Peyer's patch (tissue), 4 donors: ENCODE measurements at regions not wholly inside any gene's neighbourhood (a gene's known extent, or its start where the extent isn't known, plus 50 kb on each side); places are given as distances from the start of the nearest gene placed in this dataset.

ENCODE experiments used
- DNase-seq, 3 donors: peaks; one replicate each; pipeline ENCODE4 v3.0.0-alpha.2; 2017 to 2019
- H3K27ac ChIP-seq, 4 donors: fragments of 200-600 bp; sonication (generic); one replicate each; pipeline ENCODE4 v1.5.1; 2016 to 2019
- H3K27me3 ChIP-seq, 2 donors: fragments of 200-600 bp; sonication (generic); one replicate each; pipeline ENCODE4 v1.5.1; 2019
- H3K36me3 ChIP-seq, 3 donors: fragments of 200-600 bp; sonication (generic); one replicate each; pipeline ENCODE4 v1.5.1; 2016 to 2019
- H3K4me1 ChIP-seq, 4 donors: fragments of 200-600 bp; sonication (generic); one replicate each; pipeline ENCODE4 v1.5.1; 2016 to 2019
- H3K4me3 ChIP-seq, 4 donors: fragments of 200-600 bp; sonication (generic); 1 replicate in 3 of 4; 2 replicates in 1 of 4; pipeline ENCODE4 v1.5.1; 2016 to 2019; ENCODE audit warnings: mild to moderate bottlenecking in 1 of 4
- H3K9me3 ChIP-seq, 4 donors: fragments of 200-600 bp; sonication (generic); one replicate each; pipeline ENCODE4 v1.5.1; 2016 to 2019; ENCODE audit warnings: mild to moderate bottlenecking in 1 of 4
- POLR2A ChIP-seq, 2 donors: fragments of 450-650 bp; IDR thresholded peaks; one replicate each; pipeline ENCODE4 v1.5.1; 2017; ENCODE audit warnings: antibody characterized with exemption in 2 of 2, mild to moderate bottlenecking in 2 of 2, moderate library complexity in 2 of 2
- TF ChIP-seq, protein P1 (sequence below), 6 experiments: fragments of 450-650 bp in 4 of 6; fragments of 200-600 bp in 2 of 6; sonication (generic) in 1 of 6; IDR thresholded peaks; one replicate each; pipeline ENCODE4 v1.5.1; 2017 to 2019; ENCODE audit warnings: antibody characterized with exemption in 6 of 6, mild to moderate bottlenecking in 3 of 6, moderate library complexity in 1 of 6

DNA sequence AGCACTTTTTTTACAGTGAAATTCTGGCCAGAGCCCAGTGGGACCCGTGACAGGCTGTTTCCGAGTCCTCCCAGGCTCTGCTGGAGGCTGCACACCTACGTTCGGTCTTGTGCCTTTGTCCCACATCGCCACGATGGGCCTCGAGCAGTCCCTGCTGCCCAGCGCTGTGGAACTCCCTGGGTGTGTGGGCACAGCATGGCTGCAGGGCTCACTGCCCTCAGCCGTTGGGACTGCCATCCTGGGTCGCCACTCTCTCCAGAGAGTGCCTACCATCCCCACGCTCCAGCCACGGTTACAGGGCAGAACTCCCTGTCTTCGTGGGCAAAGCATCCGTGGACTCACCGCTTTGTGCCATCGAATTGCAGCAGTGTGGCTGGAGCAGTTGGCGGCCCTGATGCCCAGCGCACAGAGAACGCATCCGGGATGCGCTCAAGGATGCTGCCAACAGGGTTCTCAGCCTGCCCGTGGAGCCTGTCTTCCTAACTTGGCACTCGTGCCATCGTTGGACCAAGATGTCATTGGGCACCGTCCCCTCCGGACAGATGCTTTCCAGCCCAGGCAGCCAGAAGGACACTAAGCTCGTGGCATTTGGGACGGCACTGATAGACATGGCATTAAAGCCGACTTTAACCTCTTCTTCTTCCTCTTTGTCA, 85.0 kb upstream of the ARHGEF7 start:
- TF ChIP-seq, protein P1, sequence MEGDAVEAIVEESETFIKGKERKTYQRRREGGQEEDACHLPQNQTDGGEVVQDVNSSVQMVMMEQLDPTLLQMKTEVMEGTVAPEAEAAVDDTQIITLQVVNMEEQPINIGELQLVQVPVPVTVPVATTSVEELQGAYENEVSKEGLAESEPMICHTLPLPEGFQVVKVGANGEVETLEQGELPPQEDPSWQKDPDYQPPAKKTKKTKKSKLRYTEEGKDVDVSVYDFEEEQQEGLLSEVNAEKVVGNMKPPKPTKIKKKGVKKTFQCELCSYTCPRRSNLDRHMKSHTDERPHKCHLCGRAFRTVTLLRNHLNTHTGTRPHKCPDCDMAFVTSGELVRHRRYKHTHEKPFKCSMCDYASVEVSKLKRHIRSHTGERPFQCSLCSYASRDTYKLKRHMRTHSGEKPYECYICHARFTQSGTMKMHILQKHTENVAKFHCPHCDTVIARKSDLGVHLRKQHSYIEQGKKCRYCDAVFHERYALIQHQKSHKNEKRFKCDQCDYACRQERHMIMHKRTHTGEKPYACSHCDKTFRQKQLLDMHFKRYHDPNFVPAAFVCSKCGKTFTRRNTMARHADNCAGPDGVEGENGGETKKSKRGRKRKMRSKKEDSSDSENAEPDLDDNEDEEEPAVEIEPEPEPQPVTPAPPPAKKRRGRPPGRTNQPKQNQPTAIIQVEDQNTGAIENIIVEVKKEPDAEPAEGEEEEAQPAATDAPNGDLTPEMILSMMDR (IDR thresholded peaks at IDR 0.05) = no peak
- H3K27me3 ChIP-seq = no peaks in the 10 kb centered on the region
- no peak overlapping the region for H3K27ac ChIP-seq
- no peaks in the 10 kb centered on the region for H3K4me1 ChIP-seq
- DNase-seq = no peak
- no peaks in the 10 kb centered on the region for H3K36me3 ChIP-seq
- no peak overlapping the region for H3K4me3 ChIP-seq
- H3K9me3 ChIP-seq = no peaks in the 10 kb centered on the region

DNA sequence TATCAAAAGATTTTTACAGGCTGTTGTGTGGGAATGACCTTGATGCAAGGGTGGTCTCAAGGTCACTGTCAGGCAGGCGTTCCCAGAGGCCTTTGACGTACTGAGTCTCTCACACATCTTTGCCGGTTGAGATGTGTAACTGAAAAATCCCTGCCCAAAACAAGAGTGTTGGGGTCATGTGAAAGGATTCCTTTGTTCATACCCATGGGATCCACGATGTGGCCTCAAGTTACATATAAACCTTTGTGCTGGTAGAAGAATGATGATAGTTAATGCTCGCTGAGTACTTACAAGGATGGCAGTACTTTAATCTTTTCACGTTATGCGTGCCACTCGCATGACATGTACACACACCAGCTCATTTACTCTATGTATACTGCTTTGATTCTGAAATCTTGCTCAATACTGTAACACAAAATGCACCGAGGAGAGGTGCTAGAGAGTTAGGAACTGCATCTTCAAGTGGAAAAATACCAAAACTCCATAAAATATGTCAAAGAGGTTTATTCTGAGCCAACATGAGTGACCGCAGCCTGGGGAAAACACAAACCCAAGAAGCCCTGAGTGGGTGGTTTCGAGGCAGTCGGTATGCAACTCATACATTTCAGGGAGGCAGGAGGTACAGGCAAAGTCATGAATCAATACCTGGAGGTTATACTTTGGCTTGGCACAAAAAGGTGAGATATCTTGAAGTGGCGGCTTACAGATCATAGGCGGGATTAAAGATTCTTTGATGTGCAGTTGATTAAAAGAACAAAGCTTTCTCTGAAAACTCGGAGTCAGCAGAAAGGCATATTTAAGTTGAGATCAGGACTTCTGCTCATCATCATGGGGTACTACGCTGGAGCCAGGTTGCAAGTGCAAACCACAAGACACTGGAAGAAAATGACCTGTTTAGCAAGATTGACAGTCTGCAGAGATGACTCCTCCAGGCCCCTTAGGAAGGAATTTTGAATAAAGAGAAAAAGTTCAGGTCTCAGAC, 87.4 kb upstream of the ARHGEF7 start:
- TF ChIP-seq, protein P1 (IDR thresholded peaks at IDR 0.05) = peak in 1 of 6 experiments; percentile 6
- no peak for TF ChIP-seq POLR2A (IDR thresholded peaks at IDR 0.05)
- H3K27me3 ChIP-seq = no peaks in the 10 kb centered on the region
- DNase-seq = no peak

DNA sequence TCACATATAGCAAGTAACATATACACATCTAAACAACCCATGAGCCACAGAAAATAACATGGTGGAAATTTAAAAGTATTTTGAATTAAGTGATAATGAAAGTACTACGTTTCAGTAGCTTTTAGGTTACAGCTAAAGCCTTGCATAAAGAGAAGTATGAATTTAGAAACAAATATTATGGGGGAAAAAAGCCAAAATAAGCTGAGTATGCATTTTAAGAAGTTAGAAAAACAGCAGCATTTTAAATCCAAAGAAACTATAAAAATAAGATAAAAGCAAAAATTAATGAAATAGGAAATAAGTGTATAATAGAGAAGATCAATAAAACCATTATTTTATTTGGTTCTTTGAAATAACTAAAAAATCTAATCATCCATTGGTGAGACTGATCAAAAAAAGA, 89.8 kb upstream of the ARHGEF7 start:
- H3K36me3 ChIP-seq = no peaks in the 10 kb centered on the region
- H3K27me3 ChIP-seq = no peaks in the 10 kb centered on the region
- H3K27ac ChIP-seq = no peak overlapping the region
- no peak for DNase-seq
- H3K9me3 ChIP-seq = peaks cover 0 to 13% (median 2%) of the 10 kb centered on the region in 4 donors
- no peaks in the 10 kb centered on the region for H3K4me1 ChIP-seq
- H3K4me3 ChIP-seq = no peak overlapping the region
- TF ChIP-seq, protein P1 (IDR thresholded peaks at IDR 0.05) = no peak
- TF ChIP-seq POLR2A (IDR thresholded peaks at IDR 0.05) = no peak

More for the DNA sequence above, 87.4 kb upstream of the ARHGEF7 start:
- no peak overlapping the region for H3K27ac ChIP-seq
- H3K4me3 ChIP-seq = no peak overlapping the region
- no peaks in the 10 kb centered on the region for H3K36me3 ChIP-seq
- H3K4me1 ChIP-seq = no peaks in the 10 kb centered on the region
- no peaks in the 10 kb centered on the region for H3K9me3 ChIP-seq

DNA sequence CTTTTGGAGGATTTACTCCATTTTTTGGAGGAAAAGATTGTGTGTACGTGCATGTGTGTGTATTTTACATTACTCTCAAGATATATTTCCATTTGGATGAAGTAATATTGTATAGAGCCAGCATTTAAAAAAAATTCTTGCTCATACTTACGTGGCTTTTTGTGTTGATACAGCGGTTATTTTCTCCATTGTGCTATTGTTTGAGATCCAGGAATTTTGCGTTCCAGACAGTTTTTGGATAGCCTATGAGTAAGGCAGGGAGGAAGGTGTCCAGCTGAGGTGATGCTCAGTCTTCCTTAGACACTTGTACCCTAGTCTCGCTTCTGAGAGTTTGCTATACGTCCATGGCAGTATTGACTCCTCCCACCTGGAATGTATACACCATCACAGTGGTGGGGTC, 92.2 kb upstream of the ARHGEF7 start:
- DNase-seq = no peak
- no peak overlapping the region for H3K4me3 ChIP-seq
- no peaks in the 10 kb centered on the region for H3K4me1 ChIP-seq
- H3K36me3 ChIP-seq = no peaks in the 10 kb centered on the region
- H3K9me3 ChIP-seq = peaks cover 0 to 13% (median 3%) of the 10 kb centered on the region in 4 donors
- TF ChIP-seq, protein P1 (IDR thresholded peaks at IDR 0.05) = no peak
- TF ChIP-seq POLR2A (IDR thresholded peaks at IDR 0.05) = no peak
- no peaks in the 10 kb centered on the region for H3K27me3 ChIP-seq
- no peak overlapping the region for H3K27ac ChIP-seq

DNA sequence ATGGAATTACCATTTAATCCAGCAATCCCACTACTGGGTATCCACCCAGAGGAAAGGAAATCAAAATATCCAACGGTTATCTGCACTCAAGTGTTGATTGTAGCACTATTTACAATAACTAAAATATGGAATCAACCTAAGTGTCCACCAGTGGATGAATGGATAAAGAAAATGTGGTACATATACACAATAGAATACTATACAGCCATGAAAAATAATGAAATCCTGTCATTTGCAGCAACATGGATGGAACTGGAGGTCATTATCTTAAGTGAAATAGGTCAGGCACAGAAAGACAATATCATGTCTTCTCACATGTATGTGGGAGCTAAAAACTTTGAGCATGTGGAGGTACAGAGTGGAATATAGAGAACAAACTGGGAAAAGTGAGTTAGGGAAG, 92.9 kb upstream of the ARHGEF7 start:
- H3K27ac ChIP-seq = no peak overlapping the region
- H3K4me1 ChIP-seq = no peaks in the 10 kb centered on the region
- DNase-seq = no peak
- no peaks in the 10 kb centered on the region for H3K36me3 ChIP-seq
- H3K27me3 ChIP-seq = no peaks in the 10 kb centered on the region
- TF ChIP-seq, protein P1 (IDR thresholded peaks at IDR 0.05) = no peak
- no peak for TF ChIP-seq POLR2A (IDR thresholded peaks at IDR 0.05)
- H3K9me3 ChIP-seq = peaks cover 0 to 13% (median 3%) of the 10 kb centered on the region in 4 donors
- no peak overlapping the region for H3K4me3 ChIP-seq
